ENCODE measurements at regions not wholly inside any gene's neighbourhood (a gene's known extent, or its start where the extent isn't known, plus 50 kb on each side); places are given as distances from the start of the nearest gene placed in this dataset.

DNA sequence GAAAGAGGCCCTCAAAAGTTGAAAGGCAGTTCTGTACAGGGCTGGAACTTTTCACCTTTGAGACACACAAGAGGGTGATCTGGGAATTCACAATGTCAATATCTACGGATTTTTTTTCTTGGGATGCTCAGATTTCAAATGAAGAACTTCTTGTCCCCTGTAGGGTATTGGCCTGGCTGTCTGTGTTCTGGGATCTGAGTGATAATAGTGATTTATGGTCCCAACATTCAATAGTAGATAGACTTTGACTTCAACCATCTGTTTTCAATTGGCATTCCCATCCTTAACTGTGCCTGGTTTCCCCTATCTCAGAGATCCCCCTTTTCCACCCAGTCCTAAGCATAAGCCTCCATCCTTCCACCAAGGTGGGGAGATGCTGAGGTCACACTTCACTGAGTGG, 274.1 kb downstream of the COG6 start:
- H3K9me3 Mint-ChIP-seq: peaks cover 27% of the 10 kb centered on the region
- no peak overlapping the region for H3K4me3 Mint-ChIP-seq
- peaks cover 9% of the 10 kb centered on the region; the same call in 1 of the 2 replicates for H3K36me3 Mint-ChIP-seq
- H3K27ac Mint-ChIP-seq: no peak overlapping the region
- H3K27me3 Mint-ChIP-seq (ENCODE audit: low read depth): no peaks in the 10 kb centered on the region
- ChIA-PET CTCF (no interaction called here), POLR2A (no interaction called here)
- DNase-seq (ENCODE audit: low spot score): no peak
- no peak for ATAC-seq
- H3K4me1 Mint-ChIP-seq: peaks cover 21% of the 10 kb centered on the region
- TF ChIP-seq ZNF232 (CRISPR knock-in tag; IDR thresholded peaks at IDR 0.05) (no peak), OVOL2 (CRISPR knock-in tag; IDR thresholded peaks at IDR 0.05; ENCODE audit: borderline replicate concordance) (no peak), RORB (CRISPR knock-in tag; IDR thresholded peaks at IDR 0.05) (no peak), TEAD1 (CRISPR knock-in tag; IDR thresholded peaks at IDR 0.05) (no peak), PRRX2 (CRISPR knock-in tag; IDR thresholded peaks at IDR 0.05) (no peak), SMAD4 (CRISPR knock-in tag; IDR thresholded peaks at IDR 0.05) (no peak), ZNF416 (CRISPR knock-in tag; IDR thresholded peaks at IDR 0.05) (no peak), ZNF121 (CRISPR knock-in tag; IDR thresholded peaks at IDR 0.05) (no peak), JUN (CRISPR knock-in tag; IDR thresholded peaks at IDR 0.05) (no peak), ZNF263 (CRISPR knock-in tag; IDR thresholded peaks at IDR 0.05; ENCODE audit: low read depth) (no peak)
- TF ChIP-seq, protein P1, sequence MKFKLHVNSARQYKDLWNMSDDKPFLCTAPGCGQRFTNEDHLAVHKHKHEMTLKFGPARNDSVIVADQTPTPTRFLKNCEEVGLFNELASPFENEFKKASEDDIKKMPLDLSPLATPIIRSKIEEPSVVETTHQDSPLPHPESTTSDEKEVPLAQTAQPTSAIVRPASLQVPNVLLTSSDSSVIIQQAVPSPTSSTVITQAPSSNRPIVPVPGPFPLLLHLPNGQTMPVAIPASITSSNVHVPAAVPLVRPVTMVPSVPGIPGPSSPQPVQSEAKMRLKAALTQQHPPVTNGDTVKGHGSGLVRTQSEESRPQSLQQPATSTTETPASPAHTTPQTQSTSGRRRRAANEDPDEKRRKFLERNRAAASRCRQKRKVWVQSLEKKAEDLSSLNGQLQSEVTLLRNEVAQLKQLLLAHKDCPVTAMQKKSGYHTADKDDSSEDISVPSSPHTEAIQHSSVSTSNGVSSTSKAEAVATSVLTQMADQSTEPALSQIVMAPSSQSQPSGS (CRISPR knock-in tag; IDR thresholded peaks at IDR 0.05; ENCODE audit: borderline replicate concordance, low read depth): no peak
- TF ChIP-seq, protein P2, sequence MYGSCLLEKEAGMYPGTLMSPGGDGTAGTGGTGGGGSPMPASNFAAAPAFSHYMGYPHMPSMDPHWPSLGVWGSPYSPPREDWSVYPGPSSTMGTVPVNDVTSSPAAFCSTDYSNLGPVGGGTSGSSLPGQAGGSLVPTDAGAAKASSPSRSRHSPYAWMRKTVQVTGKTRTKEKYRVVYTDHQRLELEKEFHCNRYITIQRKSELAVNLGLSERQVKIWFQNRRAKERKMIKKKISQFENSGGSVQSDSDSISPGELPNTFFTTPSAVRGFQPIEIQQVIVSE (CRISPR knock-in tag; IDR thresholded peaks at IDR 0.05; ENCODE audit: borderline replicate concordance): no peak
- TF ChIP-seq, protein P3, sequence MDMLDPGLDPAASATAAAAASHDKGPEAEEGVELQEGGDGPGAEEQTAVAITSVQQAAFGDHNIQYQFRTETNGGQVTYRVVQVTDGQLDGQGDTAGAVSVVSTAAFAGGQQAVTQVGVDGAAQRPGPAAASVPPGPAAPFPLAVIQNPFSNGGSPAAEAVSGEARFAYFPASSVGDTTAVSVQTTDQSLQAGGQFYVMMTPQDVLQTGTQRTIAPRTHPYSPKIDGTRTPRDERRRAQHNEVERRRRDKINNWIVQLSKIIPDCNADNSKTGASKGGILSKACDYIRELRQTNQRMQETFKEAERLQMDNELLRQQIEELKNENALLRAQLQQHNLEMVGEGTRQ (CRISPR knock-in tag; IDR thresholded peaks at IDR 0.05): no peak

DNA sequence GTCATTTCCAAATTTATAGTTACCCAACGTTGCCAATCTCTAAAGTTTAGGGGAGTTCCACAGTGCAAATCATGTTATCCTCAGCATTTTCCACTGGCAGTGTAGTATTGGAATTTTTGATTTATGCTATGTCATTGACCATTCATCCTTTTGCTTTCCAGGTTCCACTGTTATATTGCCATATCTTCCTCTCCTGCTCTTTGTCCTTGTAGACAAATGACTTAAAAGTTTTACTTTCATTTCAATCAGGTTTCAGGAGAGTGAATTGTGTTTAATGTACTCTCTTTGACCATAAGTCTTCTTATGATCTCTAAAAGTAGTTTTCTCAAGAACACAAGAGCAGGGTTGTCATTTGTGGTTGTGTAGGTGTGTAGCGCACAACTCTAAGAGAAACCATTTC, 274.6 kb downstream of the COG6 start:
- no peak for DNase-seq (ENCODE audit: low spot score)
- H3K27ac Mint-ChIP-seq: no peak overlapping the region
- peaks cover 6% of the 10 kb centered on the region; the same call in 1 of the 2 replicates for H3K36me3 Mint-ChIP-seq
- no peak overlapping the region for H3K4me3 Mint-ChIP-seq
- H3K9me3 Mint-ChIP-seq: peaks cover 22% of the 10 kb centered on the region
- ATAC-seq: no peak
- POLR2A ChIA-PET: no interaction called here
- TF ChIP-seq, protein P4, sequence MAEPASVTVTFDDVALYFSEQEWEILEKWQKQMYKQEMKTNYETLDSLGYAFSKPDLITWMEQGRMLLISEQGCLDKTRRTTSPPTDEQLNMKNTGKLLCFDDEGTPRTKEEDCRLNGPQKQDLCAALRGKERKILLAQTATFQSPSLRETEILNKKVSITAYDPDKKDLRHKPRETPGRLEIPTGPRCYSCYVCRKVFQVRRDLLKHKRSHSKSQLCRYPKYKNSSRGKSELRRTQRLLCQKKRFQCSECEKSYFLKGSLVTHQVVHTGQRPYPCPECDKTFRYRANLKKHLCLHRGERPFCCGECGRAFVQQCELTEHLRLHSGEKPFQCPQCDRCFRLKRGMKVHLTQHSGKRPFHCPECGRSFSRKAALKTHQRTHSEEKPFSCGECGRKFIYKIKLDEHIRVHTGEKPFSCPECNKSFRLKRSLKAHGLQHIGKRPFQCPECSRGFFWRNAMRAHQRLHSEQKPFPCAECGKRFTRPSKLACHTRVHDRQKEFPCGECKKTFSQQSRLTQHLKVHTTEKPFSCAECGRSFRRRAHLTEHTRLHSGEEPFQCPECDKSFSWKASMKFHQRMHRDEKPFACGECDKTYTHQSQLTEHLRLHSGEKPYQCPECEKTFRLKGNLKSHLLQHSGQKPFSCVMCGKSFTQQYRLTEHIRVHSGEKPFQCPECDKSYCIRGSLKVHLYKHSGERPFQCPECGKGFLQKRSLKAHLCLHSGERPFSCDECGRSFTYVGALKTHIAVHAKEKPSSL (CRISPR knock-in tag; conservative IDR thresholded peaks at IDR 0.05): no peak
- TF ChIP-seq MYBL2 (CRISPR knock-in tag; IDR thresholded peaks at IDR 0.05): no peak
- CTCF ChIA-PET: no interaction called here
- peaks cover 21% of the 10 kb centered on the region for H3K4me1 Mint-ChIP-seq
- no peaks in the 10 kb centered on the region for H3K27me3 Mint-ChIP-seq (ENCODE audit: low read depth)

DNA sequence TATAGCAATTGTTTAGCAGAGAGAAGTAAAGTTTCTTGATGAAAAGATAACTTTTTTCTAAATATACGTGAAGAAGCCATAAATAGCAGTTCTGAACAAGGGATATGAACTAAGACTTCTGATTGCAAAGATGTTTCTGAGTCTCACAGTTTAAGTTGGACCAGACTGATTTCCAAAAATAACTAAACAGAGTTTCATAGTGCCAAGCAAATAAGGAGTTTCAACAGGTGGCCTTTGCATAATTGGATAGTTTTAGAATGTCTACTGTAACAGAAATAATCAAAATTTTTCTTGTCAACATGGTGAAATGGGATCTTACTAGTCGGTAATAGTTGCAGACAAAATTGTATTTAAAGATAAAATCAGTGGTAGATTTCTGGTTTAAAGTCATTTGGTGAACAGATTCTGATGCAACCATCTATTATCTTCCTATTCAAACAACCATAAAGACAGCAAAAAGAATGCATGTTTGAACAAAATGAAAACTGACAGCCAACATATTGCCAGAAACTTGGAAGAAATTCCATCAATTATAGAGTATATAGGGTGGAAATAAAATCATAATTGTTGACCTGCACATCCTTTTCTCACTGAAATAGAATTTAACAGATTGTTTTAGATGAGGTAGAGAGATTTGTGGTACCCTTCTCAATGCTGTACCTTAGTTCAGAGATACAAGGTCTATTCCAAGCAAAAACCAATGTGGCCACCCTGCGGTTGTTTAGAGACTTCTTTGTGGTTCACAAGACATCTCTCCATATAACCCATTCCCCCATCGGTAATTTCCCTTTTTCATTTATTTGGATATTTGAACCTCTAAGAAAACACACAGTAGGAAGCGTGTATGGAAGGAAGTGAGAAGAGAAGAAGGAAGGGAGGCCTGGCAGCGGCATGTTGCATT, 275.3 kb downstream of the COG6 start:
- Mint-ChIP-seq H3K9me3 (peaks cover 15% of the 10 kb centered on the region), H3K4me3 (no peak overlapping the region), H3K4me1 (peaks cover 21% of the 10 kb centered on the region), H3K27me3 (ENCODE audit: low read depth) (no peaks in the 10 kb centered on the region), H3K27ac (peak overlapping the region; percentile 57; the same call in 1 of the 2 replicates), H3K36me3 (peaks cover 3% of the 10 kb centered on the region; the same call in 1 of the 2 replicates)
- no peak for DNase-seq (ENCODE audit: low spot score)
- ATAC-seq: no peak
- POLR2A ChIA-PET: no interaction called here
- CTCF ChIA-PET: no interaction called here
- TF ChIP-seq NR3C1 (CRISPR knock-in tag; conservative IDR thresholded peaks at IDR 0.05; ENCODE audit: low read depth) (no peak), CREB1 (CRISPR knock-in tag; IDR thresholded peaks at IDR 0.05) (no peak), FOXJ3 (CRISPR knock-in tag; IDR thresholded peaks at IDR 0.05; ENCODE audit: borderline replicate concordance) (no peak), NFATC4 (CRISPR knock-in tag; IDR thresholded peaks at IDR 0.05) (no peak), TEAD4 (CRISPR knock-in tag; IDR thresholded peaks at IDR 0.05) (no peak)
- TF ChIP-seq, protein P2 (CRISPR knock-in tag; IDR thresholded peaks at IDR 0.05; ENCODE audit: borderline replicate concordance): no peak
- TF ChIP-seq, protein P5, sequence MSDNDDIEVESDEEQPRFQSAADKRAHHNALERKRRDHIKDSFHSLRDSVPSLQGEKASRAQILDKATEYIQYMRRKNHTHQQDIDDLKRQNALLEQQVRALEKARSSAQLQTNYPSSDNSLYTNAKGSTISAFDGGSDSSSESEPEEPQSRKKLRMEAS (CRISPR knock-in tag; IDR thresholded peaks at IDR 0.05): no peak
- TF ChIP-seq, protein P6, sequence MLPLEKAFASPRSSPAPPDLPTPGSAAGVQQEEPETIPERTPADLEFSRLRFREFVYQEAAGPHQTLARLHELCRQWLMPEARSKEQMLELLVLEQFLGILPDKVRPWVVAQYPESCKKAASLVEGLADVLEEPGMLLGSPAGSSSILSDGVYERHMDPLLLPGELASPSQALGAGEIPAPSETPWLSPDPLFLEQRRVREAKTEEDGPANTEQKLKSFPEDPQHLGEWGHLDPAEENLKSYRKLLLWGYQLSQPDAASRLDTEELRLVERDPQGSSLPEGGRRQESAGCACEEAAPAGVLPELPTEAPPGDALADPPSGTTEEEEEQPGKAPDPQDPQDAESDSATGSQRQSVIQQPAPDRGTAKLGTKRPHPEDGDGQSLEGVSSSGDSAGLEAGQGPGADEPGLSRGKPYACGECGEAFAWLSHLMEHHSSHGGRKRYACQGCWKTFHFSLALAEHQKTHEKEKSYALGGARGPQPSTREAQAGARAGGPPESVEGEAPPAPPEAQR (CRISPR knock-in tag; IDR thresholded peaks at IDR 0.05): no peak
- TF ChIP-seq, protein P1 (CRISPR knock-in tag; IDR thresholded peaks at IDR 0.05; ENCODE audit: borderline replicate concordance, low read depth): no peak
